GM23248 (cell line): ENCODE measurements at regions not wholly inside any gene's neighbourhood (a gene's known extent, or its start where the extent isn't known, plus 50 kb on each side); places are given as distances from the start of the nearest gene placed in this dataset.

ENCODE experiments used
- DNase-seq: peaks from one replicate; pipeline ENCODE4 v3.0.0-alpha.2; 2015
- H2AFZ ChIP-seq: fragments of 200-600 bp; sonication (generic); 2 replicates; pipeline ENCODE4 v1.6.1; 2016; ENCODE audit warnings: antibody characterized with exemption
- H3F3A ChIP-seq: fragments of 200-600 bp; sonication (generic); 2 replicates; pipeline ENCODE4 v1.6.1; 2016; ENCODE audit warnings: mild to moderate bottlenecking, antibody characterized with exemption, mixed run types; ENCODE audit not compliant: insufficient read depth
- H3K27ac ChIP-seq: fragments of 200-600 bp; sonication (generic); 2 replicates; pipeline ENCODE4 v1.5.1; 2016; ENCODE audit warnings: mild to moderate bottlenecking
- H3K27me3 ChIP-seq: fragments of 200-600 bp; sonication (generic); replicated peaks from 2 replicates; pipeline ENCODE4 v1.6.1; 2016; ENCODE audit warnings: mild to moderate bottlenecking; ENCODE audit not compliant: insufficient read depth
- H3K36me3 ChIP-seq: fragments of 200-600 bp; sonication (generic); 2 replicates; pipeline ENCODE4 v1.6.1; 2016; ENCODE audit warnings: low read depth, mild to moderate bottlenecking
- H3K4me1 ChIP-seq: fragments of 200-600 bp; sonication (generic); 2 replicates; pipeline ENCODE4 v1.6.1; 2016; ENCODE audit warnings: mild to moderate bottlenecking; ENCODE audit not compliant: insufficient read depth
- H3K4me2 ChIP-seq: fragments of 200-600 bp; sonication (generic); one replicate; pipeline ENCODE4 v1.6.1; 2016; ENCODE audit warnings: mild to moderate bottlenecking; ENCODE audit not compliant: unreplicated experiment
- H3K4me3 ChIP-seq: fragments of 200-600 bp; sonication (generic); 2 replicates; pipeline ENCODE4 v1.5.1; 2016; ENCODE audit warnings: mild to moderate bottlenecking
- H3K79me2 ChIP-seq: fragments of 200-600 bp; sonication (generic); 2 replicates; pipeline ENCODE4 v1.6.1; 2016; ENCODE audit warnings: mild to moderate bottlenecking; ENCODE audit not compliant: insufficient read depth
- H3K9ac ChIP-seq: fragments of 200-600 bp; sonication (generic); 2 replicates; pipeline ENCODE4 v1.6.1; 2016; ENCODE audit warnings: mild to moderate bottlenecking
- H3K9me2 ChIP-seq: fragments of 200-600 bp; sonication (generic); 2 replicates; pipeline ENCODE4 v1.6.1; 2016; ENCODE audit warnings: mixed run types, mild to moderate bottlenecking, moderate library complexity; ENCODE audit not compliant: insufficient read depth
- H3K9me3 ChIP-seq: fragments of 200-600 bp; sonication (generic); one replicate; pipeline ENCODE4 v1.6.1; 2017; ENCODE audit warnings: low read depth
- H4K20me1 ChIP-seq: fragments of 200-600 bp; sonication (generic); 2 replicates; pipeline ENCODE4 v1.6.0; 2016; ENCODE audit not compliant: insufficient read depth
- EZH2 ChIP-seq: fragments of 200-600 bp; sonication (generic); IDR thresholded peaks from 2 replicates; pipeline ENCODE4 v1.6.1; 2018; ENCODE audit warnings: antibody characterized with exemption, mild to moderate bottlenecking; ENCODE audit not compliant: insufficient read depth, poor library complexity, severe bottlenecking
- EZH2phosphoT487 ChIP-seq: fragments of 200-600 bp; sonication (generic); IDR thresholded peaks from 2 replicates; pipeline ENCODE4 v1.6.1; 2018; ENCODE audit warnings: antibody characterized with exemption, moderate library complexity, mild to moderate bottlenecking, low read depth; ENCODE audit not compliant: insufficient read depth
- WGBS, 2 experiments: methylation state at CpG; one replicate each; pipeline ENCODE4 v1.1.6; 2015 to 2017; ENCODE audit warnings: low lambda C conversion rate in 2 of 2, low coverage in 1 of 2; ENCODE audit errors: missing lambda C conversion rate in 2 of 2; 5-methylcytosine and 5-hydroxymethylcytosine counted together
- in situ Hi-C: fragments of 300-500 bp; cut with MboI; formaldehyde crosslinking; loops from 2 replicates; pipeline ENCODE4 v1.15.0; 2020

DNA sequence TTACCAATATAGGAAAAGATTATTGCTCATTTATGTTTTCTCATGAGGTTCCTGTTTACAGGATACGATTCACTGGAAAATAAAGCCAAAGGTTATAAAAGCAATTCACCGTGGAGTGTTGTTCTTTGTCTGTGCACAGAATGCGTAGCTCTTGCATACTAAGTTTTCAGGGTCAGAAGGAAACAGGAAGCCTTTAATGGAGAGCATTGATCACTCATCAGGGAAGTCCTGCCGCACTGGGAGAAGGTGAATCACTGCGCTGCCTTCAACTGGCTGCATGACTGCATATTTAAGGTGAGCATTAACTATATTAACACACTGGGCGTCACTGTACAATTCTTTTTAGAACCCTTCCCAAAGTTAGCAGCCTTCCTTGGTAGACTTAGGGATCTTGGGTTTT is 74.1 kb upstream of the SYK start:
- no peaks in the 10 kb centered on the region for H3K9me2 ChIP-seq
- H3K27ac ChIP-seq: no peak overlapping the region
- no peaks in the 10 kb centered on the region for H3F3A ChIP-seq
- no peak for DNase-seq
- no peaks in the 10 kb centered on the region for H3K79me2 ChIP-seq
- 27 to 34% methylated on average over 6 of the region's 6 CpGs for WGBS, 2 experiments
- TF ChIP-seq EZH2phosphoT487 (no peak), EZH2 (no peak)
- H3K4me2 ChIP-seq: no peak overlapping the region
- in situ Hi-C loops: no loop called here
- no peaks in the 10 kb centered on the region for H4K20me1 ChIP-seq
- H2AFZ ChIP-seq: no peak overlapping the region
- no peak overlapping the region for H3K9ac ChIP-seq
- no peaks in the 10 kb centered on the region for H3K27me3 ChIP-seq
- H3K4me3 ChIP-seq: no peak overlapping the region
- H3K36me3 ChIP-seq: no peaks in the 10 kb centered on the region
- no peaks in the 10 kb centered on the region for H3K4me1 ChIP-seq
- H3K9me3 ChIP-seq: no peaks in the 10 kb centered on the region

DNA sequence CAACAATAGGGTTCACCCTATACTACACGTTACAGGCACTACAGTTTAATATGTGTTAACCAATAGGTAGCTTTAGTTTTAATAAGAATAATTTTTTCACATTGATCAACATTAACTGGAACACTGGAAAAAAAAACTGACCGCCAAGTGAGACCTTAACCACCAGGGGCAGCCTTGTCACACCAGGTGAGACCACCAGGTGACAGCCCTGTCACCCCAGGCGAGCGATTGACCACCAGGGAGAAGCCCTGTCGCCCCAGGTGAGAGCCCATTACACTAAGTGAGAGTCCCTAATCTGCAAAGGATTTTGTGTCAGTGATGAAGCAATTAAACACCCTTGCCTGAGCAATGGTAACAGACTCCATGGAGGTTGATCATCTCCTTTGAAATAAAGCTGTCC is 75.4 kb upstream of the SYK start:
- Histone ChIP-seq H3K4me1 (no peaks in the 10 kb centered on the region), H4K20me1 (no peaks in the 10 kb centered on the region), H3K9me3 (no peaks in the 10 kb centered on the region), H3K27ac (no peak overlapping the region), H3K4me3 (no peak overlapping the region), H2AFZ (no peak overlapping the region), H3F3A (no peaks in the 10 kb centered on the region), H3K36me3 (no peaks in the 10 kb centered on the region), H3K9me2 (no peaks in the 10 kb centered on the region), H3K4me2 (no peak overlapping the region), H3K9ac (no peak overlapping the region), H3K79me2 (no peaks in the 10 kb centered on the region), H3K27me3 (no peaks in the 10 kb centered on the region)
- no peak for DNase-seq
- TF ChIP-seq EZH2phosphoT487: no peak
- TF ChIP-seq EZH2: no peak
- in situ Hi-C loops: no loop called here
- WGBS, 2 experiments: 27 to 35% methylated on average over 5 of the region's 5 CpGs

DNA sequence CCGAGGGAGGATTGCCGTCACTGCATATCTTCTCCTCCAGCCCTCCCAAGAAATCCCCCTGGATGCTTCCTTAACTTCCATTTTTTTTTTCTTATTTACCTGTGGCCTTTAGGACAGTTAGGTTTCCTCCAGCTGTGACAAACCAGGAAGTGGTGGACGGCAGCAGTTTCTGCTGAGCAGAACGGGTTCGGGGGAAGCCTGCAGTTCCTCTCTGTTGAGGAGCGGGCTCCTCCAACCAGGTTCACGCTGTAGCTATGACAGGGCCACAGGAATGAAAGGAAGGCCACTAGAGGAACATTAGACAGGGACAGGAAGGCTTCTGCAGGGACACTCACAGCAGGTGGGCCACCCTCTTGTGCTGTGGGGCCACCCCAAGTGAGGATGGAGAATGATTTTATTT is 76.7 kb upstream of the SYK start:
- no peaks in the 10 kb centered on the region for H3K36me3 ChIP-seq
- no peak overlapping the region for H3K27ac ChIP-seq
- no peak overlapping the region for H3K4me3 ChIP-seq
- TF ChIP-seq EZH2phosphoT487 (no peak), EZH2 (no peak)
- WGBS, 2 experiments: 40 to 44% methylated on average over 7 of the region's 7 CpGs
- no peaks in the 10 kb centered on the region for H3K27me3 ChIP-seq
- H4K20me1 ChIP-seq: no peaks in the 10 kb centered on the region
- H3K4me2 ChIP-seq: no peak overlapping the region
- H2AFZ ChIP-seq: no peak overlapping the region
- no peaks in the 10 kb centered on the region for H3K9me3 ChIP-seq
- no peak overlapping the region for H3K9ac ChIP-seq
- DNase-seq: no peak
- H3K4me1 ChIP-seq: no peaks in the 10 kb centered on the region
- H3K79me2 ChIP-seq: no peaks in the 10 kb centered on the region
- no peaks in the 10 kb centered on the region for H3F3A ChIP-seq
- in situ Hi-C loops: no loop called here
- H3K9me2 ChIP-seq: no peaks in the 10 kb centered on the region

DNA sequence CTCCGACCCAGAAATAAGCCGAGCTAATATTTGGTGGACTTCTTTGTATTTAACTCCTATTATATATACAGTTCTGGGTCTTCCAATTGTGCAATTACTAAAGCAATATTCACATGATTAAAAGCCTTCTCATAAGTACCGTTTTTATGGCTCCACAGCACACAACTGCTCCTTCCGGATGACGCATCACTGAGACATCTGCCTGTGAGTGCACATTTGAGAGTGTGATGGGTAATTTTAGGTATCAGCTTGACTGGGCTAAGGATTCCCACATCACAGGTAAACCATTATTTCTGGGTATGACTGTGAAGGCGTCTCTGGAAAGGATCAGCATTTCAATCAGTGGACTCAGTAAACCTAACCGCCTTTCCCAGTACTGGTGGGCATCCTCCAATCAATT is 77.5 kb upstream of the SYK start:
- Histone ChIP-seq H3K27ac (no peak overlapping the region), H2AFZ (no peak overlapping the region), H3K9me2 (no peaks in the 10 kb centered on the region), H3F3A (no peaks in the 10 kb centered on the region), H3K36me3 (no peaks in the 10 kb centered on the region), H3K4me2 (no peak overlapping the region), H3K4me3 (no peak overlapping the region), H3K27me3 (no peaks in the 10 kb centered on the region), H3K79me2 (no peaks in the 10 kb centered on the region), H3K9ac (no peak overlapping the region), H3K4me1 (no peaks in the 10 kb centered on the region), H4K20me1 (no peaks in the 10 kb centered on the region), H3K9me3 (no peaks in the 10 kb centered on the region)
- in situ Hi-C loops: no loop called here
- DNase-seq: peak; percentile 8
- TF ChIP-seq EZH2: no peak
- no peak for TF ChIP-seq EZH2phosphoT487
- 27 to 34% methylated on average over 7 of the region's 7 CpGs for WGBS, 2 experiments

DNA sequence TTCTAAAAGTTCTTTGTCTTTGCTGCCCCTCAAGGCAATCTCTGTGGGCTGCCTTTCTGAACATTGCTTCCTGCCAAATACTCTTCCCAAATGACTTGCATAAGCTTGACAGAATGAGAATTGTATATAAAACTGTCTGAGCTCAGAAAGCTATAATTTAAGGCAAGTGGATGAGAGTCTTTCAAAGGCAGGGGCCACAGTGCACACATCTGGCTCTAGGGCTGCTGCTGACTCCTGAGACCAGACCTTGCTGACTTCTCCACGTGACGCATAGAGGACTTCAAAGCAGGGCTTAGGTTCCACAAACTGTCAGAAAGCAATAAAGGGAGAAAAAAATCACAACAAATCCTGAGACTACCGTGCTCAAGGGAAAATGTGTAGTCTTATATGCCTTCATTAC is 79.4 kb upstream of the DIRAS2 start:
- DNase-seq: no peak
- no peak overlapping the region for H3K4me3 ChIP-seq
- H3K27me3 ChIP-seq: no peaks in the 10 kb centered on the region
- H3K9me3 ChIP-seq: no peaks in the 10 kb centered on the region
- WGBS, 2 experiments: 19 to 27% methylated on average over 3 of the region's 3 CpGs
- no peak for TF ChIP-seq EZH2phosphoT487
- TF ChIP-seq EZH2: no peak
- H3K9ac ChIP-seq: no peak overlapping the region
- no peaks in the 10 kb centered on the region for H3K9me2 ChIP-seq
- H4K20me1 ChIP-seq: no peaks in the 10 kb centered on the region
- no peaks in the 10 kb centered on the region for H3F3A ChIP-seq
- in situ Hi-C loops: no loop called here
- no peaks in the 10 kb centered on the region for H3K79me2 ChIP-seq
- no peaks in the 10 kb centered on the region for H3K4me1 ChIP-seq
- no peak overlapping the region for H3K4me2 ChIP-seq
- no peak overlapping the region for H2AFZ ChIP-seq
- H3K27ac ChIP-seq: no peak overlapping the region
- no peaks in the 10 kb centered on the region for H3K36me3 ChIP-seq
